Muscle of back (tissue), 3 donors: ENCODE measurements at regions not wholly inside any gene's neighbourhood (a gene's known extent, or its start where the extent isn't known, plus 50 kb on each side); places are given as distances from the start of the nearest gene placed in this dataset.

Experiments
- DNase-seq, 3 donors: peaks; one replicate each; pipeline versions ENCODE4 v3.0.0 to v3.0.0-alpha.2; 2013

- DNase-seq = no peak
These were observed 102.6 kb upstream of the KRR1 start for GRCh38 chr12:75613981-75614380.

GRCh38 chr12:75611041-75611440 is 99.6 kb upstream of the KRR1 start:
- DNase-seq = no peak

GRCh38 chr12:75606956-75607355 is 95.5 kb upstream of the KRR1 start:
- no peak for DNase-seq

- DNase-seq = no peak
These were observed 94.7 kb upstream of the KRR1 start for GRCh38 chr12:75606151-75606550.

- no peak for DNase-seq
These were observed 92.1 kb upstream of the KRR1 start for GRCh38 chr12:75603475-75603874.

GRCh38 chr12:75602106-75602505 is 90.7 kb upstream of the KRR1 start:
- no peak for DNase-seq

GRCh38 chr12:75600146-75600545 is 88.7 kb upstream of the KRR1 start:
- no peak for DNase-seq

GRCh38 chr12:75599061-75599460 is 87.7 kb upstream of the KRR1 start:
- peak in 1 of 3 donors; percentile 15 for DNase-seq

GRCh38 chr12:75596406-75596805 is 85.0 kb upstream of the KRR1 start:
- no peak for DNase-seq

- DNase-seq = no peak
These were observed 81.4 kb upstream of the KRR1 start for GRCh38 chr12:75592638-75593335.

GRCh38 chr12:75592086-75592485 is 80.7 kb upstream of the KRR1 start:
- DNase-seq = peak in 1 of 3 donors; percentile 44

GRCh38 chr12:75591628-75592027 is 80.2 kb upstream of the KRR1 start:
- peak in 1 of 3 donors; percentile 56 for DNase-seq

GRCh38 chr12:75589801-75590200 is 78.4 kb upstream of the KRR1 start:
- DNase-seq = no peak

- no peak for DNase-seq
These were observed 76.1 kb upstream of the KRR1 start for GRCh38 chr12:75587340-75588106.

- peak in 1 of 3 donors; percentile 86 for DNase-seq
These were observed 73.9 kb upstream of the KRR1 start for GRCh38 chr12:75585330-75585729.

GRCh38 chr12:75583355-75583754 is 71.9 kb upstream of the KRR1 start:
- DNase-seq = no peak

- DNase-seq = no peak
These were observed 70.1 kb upstream of the KRR1 start for GRCh38 chr12:75581515-75581914.

- DNase-seq = no peak
These were observed 68.1 kb upstream of the KRR1 start for GRCh38 chr12:75579552-75579951.

- no peak for DNase-seq
These were observed 67.1 kb upstream of the KRR1 start for GRCh38 chr12:75578546-75578945.

- no peak for DNase-seq
These were observed 66.4 kb upstream of the KRR1 start for GRCh38 chr12:75577812-75578211.

- peak in 1 of 3 donors; percentile 73 for DNase-seq
These were observed 60.3 kb upstream of the KRR1 start for GRCh38 chr12:75571656-75572205.

- DNase-seq = no peak
These were observed 59.8 kb upstream of the KRR1 start for GRCh38 chr12:75571204-75571603.

GRCh38 chr12:75568801-75569200 is 57.4 kb upstream of the KRR1 start:
- DNase-seq = no peak
